ENCODE measurements at regions not wholly inside any gene's neighbourhood (a gene's known extent, or its start where the extent isn't known, plus 50 kb on each side); places are given as distances from the start of the nearest gene placed in this dataset.
"Not testable (repeated sequence)": the region's sequence is repeated elsewhere in the genome, so short reads cannot be mapped to it uniquely, and the experiment has no call there.

- Histone ChIP-seq H3K27me3 (ENCODE audit: insufficient read depth, low read length) (no peaks in the 10 kb centered on the region), H3K36me3 (ENCODE audit: insufficient read depth, low read length) (no peaks in the 10 kb centered on the region), H3K4me3 (ENCODE audit: low read length in 2 of 2) (no peak overlapping the region), H3K9me3 (ENCODE audit: control insufficient read depth in 1 of 2, low read length in 2 of 2) (no peaks in the 10 kb centered on the region), H3K27ac (ENCODE audit: low read depth, low read length) (no peak overlapping the region), H3K4me1 (ENCODE audit: insufficient read depth, low read length) (no peaks in the 10 kb centered on the region)
- no peak for DNase-seq
- peaks cover 0 to 7% of the 10 kb centered on the region in 2 donors for H3K27me3 Mint-ChIP-seq
- H3K9me3 Mint-ChIP-seq = peaks cover 0 to 13% (median 0%) of the 10 kb centered on the region in 8 donors
- no peaks in the 10 kb centered on the region for H3K36me3 Mint-ChIP-seq
- ChIA-PET CTCF (ENCODE audit: partially characterized antibody) (no interaction called here), POLR2A (ENCODE audit: partially characterized antibody) (no interaction called here)
- intact Hi-C loops (cut with micrococcal nuclease) = no loop called here
- no peak overlapping the region for H3K27ac Mint-ChIP-seq
- peak overlapping the region in 1 of 8 donors; percentile 46 for H3K4me3 Mint-ChIP-seq
- H3K4me1 Mint-ChIP-seq = peaks cover 1 to 10% (median 5%) of the 10 kb centered on the region in 4 donors
Observed at GRCh38 chr12:131209082-131210070, 255.7 kb downstream of the ADGRD1 start.

GRCh38 chr12:131210506-131211339 lies 257.0 kb downstream of the ADGRD1 start:
- no peaks in the 10 kb centered on the region for H3K36me3 Mint-ChIP-seq
- peaks cover 0 to 7% of the 10 kb centered on the region in 2 donors for H3K27me3 Mint-ChIP-seq
- peaks cover 0 to 13% (median 0%) of the 10 kb centered on the region in 8 donors for H3K9me3 Mint-ChIP-seq
- intact Hi-C loops (cut with micrococcal nuclease) = no loop called here
- Histone ChIP-seq H3K4me1 (ENCODE audit: insufficient read depth, low read length) (no peaks in the 10 kb centered on the region), H3K9me3 (ENCODE audit: control insufficient read depth in 1 of 2, low read length in 2 of 2) (no peaks in the 10 kb centered on the region), H3K27me3 (ENCODE audit: insufficient read depth, low read length) (no peaks in the 10 kb centered on the region), H3K4me3 (ENCODE audit: low read length in 2 of 2) (no peak overlapping the region), H3K27ac (ENCODE audit: low read depth, low read length) (no peak overlapping the region), H3K36me3 (ENCODE audit: insufficient read depth, low read length) (no peaks in the 10 kb centered on the region)
- no peak overlapping the region for H3K27ac Mint-ChIP-seq
- H3K4me1 Mint-ChIP-seq = peaks cover 1 to 10% (median 5%) of the 10 kb centered on the region in 4 donors
- DNase-seq = no peak
- CTCF ChIA-PET (ENCODE audit: partially characterized antibody) = no interaction called here
- POLR2A ChIA-PET (ENCODE audit: partially characterized antibody) = no interaction called here
- H3K4me3 Mint-ChIP-seq = no peak overlapping the region

- H3K36me3 ChIP-seq (ENCODE audit: insufficient read depth, low read length) = no peaks in the 10 kb centered on the region
- POLR2A ChIA-PET (ENCODE audit: partially characterized antibody) = no interaction called here
- DNase-seq = no peak
- H3K4me1 Mint-ChIP-seq = peaks cover 1 to 10% (median 5%) of the 10 kb centered on the region in 4 donors
- CTCF ChIA-PET (ENCODE audit: partially characterized antibody) = no interaction called here
- peaks cover 0 to 7% of the 10 kb centered on the region in 2 donors for H3K27me3 Mint-ChIP-seq
- H3K9me3 ChIP-seq (ENCODE audit: control insufficient read depth in 1 of 2, low read length in 2 of 2) = no peaks in the 10 kb centered on the region
- H3K4me1 ChIP-seq (ENCODE audit: insufficient read depth, low read length) = no peaks in the 10 kb centered on the region
- H3K27ac ChIP-seq (ENCODE audit: low read depth, low read length) = no peak overlapping the region
- H3K9me3 Mint-ChIP-seq = peaks cover 0 to 13% (median 0%) of the 10 kb centered on the region in 8 donors
- H3K27ac Mint-ChIP-seq = no peak overlapping the region
- intact Hi-C loops (cut with micrococcal nuclease) = no loop called here
- no peaks in the 10 kb centered on the region for H3K27me3 ChIP-seq (ENCODE audit: insufficient read depth, low read length)
- H3K4me3 ChIP-seq (ENCODE audit: low read length in 2 of 2) = no peak overlapping the region
- no peaks in the 10 kb centered on the region for H3K36me3 Mint-ChIP-seq
- no peak overlapping the region for H3K4me3 Mint-ChIP-seq
Observed at GRCh38 chr12:131211340-131211938, 257.7 kb downstream of the ADGRD1 start.

GRCh38 chr12:131213896-131214442 lies 260.3 kb downstream of the ADGRD1 start:
- DNase-seq = no peak
- H3K9me3 Mint-ChIP-seq = peaks cover 0 to 13% (median 0%) of the 10 kb centered on the region in 8 donors
- POLR2A ChIA-PET (ENCODE audit: partially characterized antibody) = no interaction called here
- peaks cover 1 to 10% (median 6%) of the 10 kb centered on the region in 4 donors for H3K4me1 Mint-ChIP-seq
- no peaks in the 10 kb centered on the region for H3K36me3 Mint-ChIP-seq
- no peaks in the 10 kb centered on the region for H3K36me3 ChIP-seq (ENCODE audit: insufficient read depth, low read length)
- no peak overlapping the region for H3K27ac Mint-ChIP-seq
- H3K27ac ChIP-seq (ENCODE audit: low read depth, low read length) = no peak overlapping the region
- no peaks in the 10 kb centered on the region for H3K27me3 ChIP-seq (ENCODE audit: insufficient read depth, low read length)
- no peaks in the 10 kb centered on the region for H3K9me3 ChIP-seq (ENCODE audit: control insufficient read depth in 1 of 2, low read length in 2 of 2)
- peaks cover 8 to 10% of the 10 kb centered on the region in 2 donors for H3K27me3 Mint-ChIP-seq
- intact Hi-C loops (cut with micrococcal nuclease) = no loop called here
- H3K4me3 ChIP-seq (ENCODE audit: low read length in 2 of 2) = no peak overlapping the region
- no peaks in the 10 kb centered on the region for H3K4me1 ChIP-seq (ENCODE audit: insufficient read depth, low read length)
- H3K4me3 Mint-ChIP-seq = no peak overlapping the region
- CTCF ChIA-PET (ENCODE audit: partially characterized antibody) = no interaction called here

DNA sequence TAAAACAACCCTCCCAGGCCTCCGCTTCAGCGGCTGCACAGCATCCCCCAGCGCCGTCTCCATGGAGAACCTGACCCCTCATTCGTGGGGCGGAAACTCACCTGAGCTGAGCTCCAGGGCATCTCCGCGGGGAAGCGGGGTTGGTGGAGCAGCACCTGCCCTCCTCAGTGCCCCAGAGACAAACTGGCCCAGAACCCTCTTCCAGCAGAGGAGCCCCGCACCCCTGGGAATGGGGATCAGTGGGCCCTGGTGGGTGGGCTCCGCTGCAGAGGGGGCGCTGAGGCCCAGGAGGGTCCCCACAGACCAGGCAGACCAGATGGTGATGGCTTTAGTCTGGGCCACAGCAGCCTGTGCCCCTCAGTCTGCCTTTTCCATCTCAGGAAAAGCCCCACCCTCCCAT lies 261.2 kb downstream of the ADGRD1 start:
- H3K27ac ChIP-seq (ENCODE audit: low read depth, low read length); H3K27me3 ChIP-seq (ENCODE audit: insufficient read depth, low read length); H3K9me3 ChIP-seq (ENCODE audit: control insufficient read depth in 1 of 2, low read length in 2 of 2); CTCF ChIA-PET (ENCODE audit: partially characterized antibody); H3K36me3 Mint-ChIP-seq; DNase-seq; H3K4me3 Mint-ChIP-seq; H3K4me3 ChIP-seq (ENCODE audit: low read length in 2 of 2); intact Hi-C loops (cut with micrococcal nuclease); H3K4me1 Mint-ChIP-seq; H3K36me3 ChIP-seq (ENCODE audit: insufficient read depth, low read length); H3K4me1 ChIP-seq (ENCODE audit: insufficient read depth, low read length); H3K27me3 Mint-ChIP-seq; POLR2A ChIA-PET (ENCODE audit: partially characterized antibody); H3K27ac Mint-ChIP-seq: not testable (repeated sequence)
- peaks cover 0 to 13% (median 0%) of the 10 kb centered on the region in 8 donors for H3K9me3 Mint-ChIP-seq

GRCh38 chr12:131216587-131216986 lies 262.9 kb downstream of the ADGRD1 start:
- H3K36me3 Mint-ChIP-seq; H3K4me3 ChIP-seq (ENCODE audit: low read length in 2 of 2); DNase-seq; H3K4me1 Mint-ChIP-seq; H3K27ac Mint-ChIP-seq; H3K27me3 ChIP-seq (ENCODE audit: insufficient read depth, low read length); H3K4me3 Mint-ChIP-seq; H3K27ac ChIP-seq (ENCODE audit: low read depth, low read length); intact Hi-C loops (cut with micrococcal nuclease); H3K4me1 ChIP-seq (ENCODE audit: insufficient read depth, low read length); POLR2A ChIA-PET (ENCODE audit: partially characterized antibody); CTCF ChIA-PET (ENCODE audit: partially characterized antibody); H3K9me3 ChIP-seq (ENCODE audit: control insufficient read depth in 1 of 2, low read length in 2 of 2); H3K36me3 ChIP-seq (ENCODE audit: insufficient read depth, low read length): not testable (repeated sequence)
- Mint-ChIP-seq H3K27me3 (peaks cover 6 to 10% of the 10 kb centered on the region in 2 donors), H3K9me3 (peaks cover 0 to 13% (median 0%) of the 10 kb centered on the region in 8 donors)

All from CD4-positive, alpha-beta memory T cell (primary cell).